ENCODE measurements at regions not wholly inside any gene's neighbourhood (a gene's known extent, or its start where the extent isn't known, plus 50 kb on each side); places are given as distances from the start of the nearest gene placed in this dataset.
"Not testable (repeated sequence)": the region's sequence is repeated elsewhere in the genome, so short reads cannot be mapped to it uniquely, and the experiment has no call there.

DNA sequence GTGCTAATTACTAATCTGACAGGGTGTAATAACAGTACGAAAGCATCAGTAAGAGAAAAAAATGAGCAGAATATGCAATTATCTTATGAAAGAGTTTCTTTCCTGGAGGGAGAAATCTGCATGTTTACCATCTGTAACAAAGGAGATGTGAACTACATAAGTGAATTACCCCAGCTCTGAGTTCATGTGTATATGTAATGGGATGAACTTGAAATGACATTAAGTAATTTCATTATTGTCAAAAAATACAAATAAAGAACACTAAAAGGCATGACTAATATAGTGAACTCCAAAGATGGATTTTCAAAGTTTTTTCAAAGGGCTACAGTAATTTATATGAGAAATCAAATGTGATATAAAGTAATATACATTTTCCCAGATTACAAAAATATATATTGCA, 944.0 kb downstream of the MAT2B start:
- no peak for DNase-seq (ENCODE audit: extremely low read depth in 1 of 11, low read depth in 9 of 11, low spot score in 4 of 11)

DNA sequence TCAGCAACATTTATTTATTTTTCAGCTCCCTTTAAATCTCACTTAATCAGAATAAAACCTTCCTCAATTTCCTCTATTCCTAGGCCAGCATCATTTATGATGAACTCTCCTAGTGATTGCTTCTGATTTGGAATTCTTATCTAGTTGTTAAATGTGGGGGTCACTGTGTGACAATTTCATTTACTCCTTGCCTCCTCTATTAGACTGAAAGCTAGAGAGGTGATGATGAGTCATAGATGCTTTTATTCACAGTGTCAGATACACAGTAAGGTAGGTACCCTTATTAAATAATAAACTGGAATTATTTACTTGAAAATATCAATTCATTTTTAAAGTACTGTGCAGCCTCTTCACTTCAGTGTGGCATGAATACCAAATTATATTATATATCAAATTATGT, 960.6 kb downstream of the MAT2B start:
- DNase-seq (ENCODE audit: extremely low read depth in 1 of 11, low read depth in 9 of 11, low spot score in 4 of 11): no peak

DNA sequence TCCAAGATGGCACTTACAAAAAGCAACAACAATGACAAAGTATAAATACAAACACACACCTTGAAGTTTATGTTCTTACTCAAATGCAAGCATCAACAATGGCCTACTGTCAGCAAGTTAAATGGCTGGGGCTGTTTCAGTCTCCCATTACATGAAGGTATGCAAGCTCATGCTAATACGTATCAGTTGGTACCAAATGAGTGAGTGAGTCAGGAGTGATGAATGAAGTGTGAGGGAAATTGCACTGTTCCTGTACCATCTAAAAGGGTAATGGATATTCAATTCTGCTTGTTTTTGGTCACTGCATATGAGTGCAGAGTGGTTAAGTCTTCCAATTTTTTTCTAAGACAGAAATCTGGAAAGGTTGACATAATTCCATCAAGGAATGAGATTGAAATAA, 964.9 kb downstream of the MAT2B start:
- no peak for DNase-seq (ENCODE audit: extremely low read depth in 1 of 11, low read depth in 9 of 11, low spot score in 4 of 11)

DNA sequence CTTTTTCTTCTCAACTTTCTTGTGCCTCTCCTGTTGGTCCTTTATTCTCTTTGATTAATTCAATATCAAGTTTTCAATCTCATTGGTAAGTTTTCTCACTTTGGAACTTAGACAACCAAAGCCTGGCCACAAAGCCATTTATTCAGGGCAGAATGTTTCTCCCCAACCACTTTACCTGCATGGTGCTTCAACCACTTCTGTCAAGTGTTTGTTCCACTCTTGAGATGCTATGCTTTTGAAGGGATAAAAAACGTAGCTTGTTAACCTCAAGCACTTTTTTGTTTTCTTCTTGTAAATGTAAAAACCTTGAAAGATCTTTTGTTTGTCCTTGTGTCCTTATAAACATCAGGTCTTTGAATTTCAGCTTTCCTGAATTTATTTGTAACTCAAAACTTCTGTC, 966.7 kb downstream of the MAT2B start:
- DNase-seq (ENCODE audit: extremely low read depth in 1 of 11, low read depth in 9 of 11, low spot score in 4 of 11): no peak

DNA sequence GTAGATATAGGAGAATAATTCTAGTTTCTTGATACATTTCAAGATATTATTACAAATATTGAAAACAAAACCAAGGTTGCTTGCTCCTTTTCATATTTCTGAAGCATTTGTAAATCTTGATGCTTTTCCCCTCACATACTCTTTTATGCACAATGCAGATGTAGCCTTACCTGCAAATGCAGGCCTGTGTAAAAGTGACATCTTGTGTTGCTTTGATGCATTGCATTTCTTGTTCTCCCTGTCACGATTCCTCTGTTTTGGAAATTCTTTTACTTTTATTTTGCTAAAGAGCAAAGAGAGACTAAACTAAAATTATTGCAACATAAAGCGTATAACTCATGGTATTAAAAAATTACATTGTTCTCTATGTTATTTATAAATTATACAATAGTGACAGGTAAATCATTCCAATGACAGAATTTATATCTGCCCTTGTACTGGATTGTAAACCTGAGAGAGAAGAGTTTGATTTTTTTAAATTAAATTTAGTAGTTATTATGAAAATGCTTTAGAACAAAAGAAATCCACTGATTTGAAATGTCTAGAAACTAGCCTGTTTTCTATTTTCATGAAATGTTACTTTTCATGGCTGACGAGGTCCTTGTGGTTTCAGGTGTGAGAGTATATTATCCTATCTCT, 970.0 kb downstream of the MAT2B start:
- DNase-seq (ENCODE audit: extremely low read depth in 1 of 11, low read depth in 9 of 11, low spot score in 4 of 11): peak in 3 of 11 donors; percentile 6 to 16 (median 14)

DNA sequence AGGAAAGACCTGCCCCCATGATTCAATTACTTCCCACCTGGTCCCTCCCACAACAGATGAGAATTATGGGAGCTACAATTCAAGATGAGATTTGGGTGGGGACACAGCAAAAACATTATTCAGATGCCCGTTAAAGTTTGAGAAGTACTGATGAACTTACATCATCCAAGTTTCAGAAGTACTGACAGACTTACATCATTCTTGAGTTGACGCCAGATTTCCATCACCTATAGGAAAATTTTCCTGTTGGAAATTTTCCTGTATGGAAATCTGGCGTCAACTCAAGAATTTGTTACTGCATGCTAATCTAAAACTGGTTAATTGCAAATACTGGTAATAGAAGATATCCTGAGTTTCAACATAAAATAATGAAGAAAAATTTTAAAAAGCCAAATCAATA, 975.9 kb downstream of the MAT2B start:
- no peak for DNase-seq (ENCODE audit: extremely low read depth in 1 of 11, low read depth in 9 of 11, low spot score in 4 of 11)

DNA sequence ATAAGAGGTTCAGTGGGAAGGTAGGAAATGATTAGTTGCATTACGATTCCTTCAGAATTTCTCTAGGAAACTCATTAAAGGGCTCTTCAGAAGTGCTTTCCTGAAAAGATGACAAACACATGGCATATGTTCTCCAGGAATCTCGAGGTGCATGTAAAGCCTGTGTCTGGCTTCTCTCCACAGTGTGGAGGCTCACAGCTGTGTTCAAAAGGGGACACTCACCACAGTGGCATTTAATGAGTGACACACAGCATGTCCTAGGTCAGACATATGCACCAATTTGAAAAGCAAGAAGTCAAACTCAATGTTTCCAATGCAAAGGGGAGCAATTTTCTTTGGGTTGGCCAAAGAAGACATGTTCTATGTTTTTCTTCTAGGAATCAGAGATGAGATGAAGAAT, 976.9 kb downstream of the MAT2B start:
- no peak for DNase-seq (ENCODE audit: extremely low read depth in 1 of 11, low read depth in 9 of 11, low spot score in 4 of 11)

DNA sequence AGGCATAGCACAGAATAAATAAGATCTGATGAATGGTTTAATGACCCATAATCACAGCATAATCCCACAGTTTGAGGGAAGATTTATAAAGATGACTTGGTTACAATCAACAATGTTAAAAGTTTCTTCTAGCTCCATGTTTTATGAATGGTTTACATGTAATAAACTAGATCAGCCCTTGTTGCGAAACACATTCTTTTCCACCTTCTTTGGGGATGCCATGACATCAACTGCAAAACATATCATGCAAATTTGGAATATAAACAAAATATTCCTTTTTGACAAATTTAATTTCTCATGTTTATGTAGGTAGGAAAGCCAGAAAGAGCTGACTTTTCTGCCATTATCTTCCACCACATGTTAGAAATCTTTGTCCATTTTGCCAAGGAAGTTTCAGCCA, 979.5 kb downstream of the MAT2B start:
- DNase-seq (ENCODE audit: extremely low read depth in 1 of 11, low read depth in 9 of 11, low spot score in 4 of 11): no peak

DNA sequence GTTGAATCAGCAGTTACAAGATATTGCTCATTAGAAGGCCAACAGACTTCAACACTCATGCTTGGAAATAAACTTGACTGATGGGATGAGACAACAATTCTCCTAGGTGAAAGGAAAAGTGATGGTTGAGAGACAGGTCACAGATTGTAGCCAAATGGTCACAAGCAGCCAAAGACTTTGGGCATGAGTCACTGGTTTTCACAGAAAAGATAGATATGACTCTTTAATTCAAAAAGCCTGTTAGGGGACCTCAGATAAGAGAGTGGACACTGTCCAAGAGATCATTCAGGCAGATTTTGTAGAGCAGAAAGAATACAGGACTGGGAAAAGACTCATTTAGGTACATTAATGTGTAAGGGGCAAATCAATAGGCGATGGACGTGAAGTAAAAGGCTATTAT, 982.5 kb downstream of the MAT2B start:
- no peak for DNase-seq (ENCODE audit: extremely low read depth in 1 of 11, low read depth in 9 of 11, low spot score in 4 of 11)

DNA sequence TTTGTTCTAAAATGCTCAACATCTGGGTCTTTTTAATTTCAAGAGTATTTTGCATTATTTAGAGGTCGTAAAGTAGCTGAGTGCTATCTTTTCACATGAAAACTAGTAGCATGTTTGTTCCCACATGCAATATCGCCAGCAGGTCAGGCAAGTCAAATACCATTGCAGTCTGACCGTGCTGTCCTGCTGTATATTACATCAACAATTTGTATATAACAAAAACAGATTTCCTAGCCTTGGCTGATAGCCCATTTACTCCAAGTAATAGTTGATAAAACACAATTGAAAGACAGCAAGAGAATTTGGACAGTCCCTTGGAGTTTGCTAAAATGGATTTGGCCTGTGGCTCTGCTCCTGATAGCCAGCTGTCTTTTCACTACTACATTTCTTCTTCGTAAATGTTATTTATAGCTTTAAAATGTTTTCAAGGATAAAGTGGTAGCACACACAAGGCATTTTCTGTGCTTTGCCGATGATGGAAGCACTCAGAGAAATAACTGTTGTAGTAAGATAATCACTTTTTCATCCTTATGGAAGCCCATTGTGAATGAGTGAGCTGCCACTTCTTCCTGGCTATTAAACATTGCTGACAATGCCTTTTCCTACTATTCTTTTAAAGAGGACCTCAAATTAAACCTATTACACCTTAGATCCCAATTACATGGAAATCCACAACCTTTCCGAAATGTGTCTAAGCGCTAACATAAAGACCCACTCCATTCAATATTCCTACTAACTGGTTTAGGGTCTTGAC, 992.1 kb downstream of the MAT2B start:
- peak in 3 of 11 donors; percentile 28 to 32 (median 29) for DNase-seq (ENCODE audit: extremely low read depth in 1 of 11, low read depth in 9 of 11, low spot score in 4 of 11)

DNA sequence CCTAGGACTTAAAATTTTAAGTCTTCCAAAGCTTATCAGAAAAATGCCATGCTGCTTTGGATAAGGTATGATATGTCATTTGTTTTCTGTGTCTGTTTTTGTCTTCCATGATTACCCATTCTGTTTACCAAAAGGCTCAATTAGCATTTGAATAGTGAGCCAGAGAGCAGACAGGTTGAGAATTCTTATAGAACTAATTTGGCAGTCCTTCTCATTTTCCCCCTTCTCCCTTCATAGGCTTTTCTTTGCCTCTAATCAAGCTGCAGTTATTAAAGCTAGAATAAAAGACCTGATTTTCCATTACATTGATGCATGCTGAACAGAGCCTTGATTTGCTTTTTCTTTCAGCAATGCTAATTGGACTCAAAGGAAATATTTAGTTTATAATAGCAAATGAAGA, 993.0 kb downstream of the MAT2B start:
- no peak for DNase-seq (ENCODE audit: extremely low read depth in 1 of 11, low read depth in 9 of 11, low spot score in 4 of 11)

DNA sequence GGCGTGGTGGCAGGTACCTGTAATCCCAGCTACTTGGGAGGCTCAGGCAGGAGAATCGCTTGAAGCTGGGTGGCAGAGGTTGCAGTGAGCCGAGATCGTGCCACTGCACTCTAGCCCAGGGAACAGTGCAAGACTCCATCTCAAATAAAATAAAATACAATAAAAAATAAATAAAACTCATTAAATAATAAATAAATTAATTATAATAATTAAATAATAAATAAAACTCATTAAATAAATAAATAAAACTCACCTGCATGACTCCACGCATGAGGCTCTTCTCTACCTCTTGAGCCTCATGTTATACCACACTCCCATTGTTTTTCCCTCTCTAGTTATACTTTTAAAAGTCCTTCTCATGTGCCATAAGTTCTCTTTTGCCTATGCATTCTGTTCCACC, 995.4 kb downstream of the MAT2B start:
- DNase-seq (ENCODE audit: extremely low read depth in 1 of 11, low read depth in 9 of 11, low spot score in 4 of 11): no peak

DNA sequence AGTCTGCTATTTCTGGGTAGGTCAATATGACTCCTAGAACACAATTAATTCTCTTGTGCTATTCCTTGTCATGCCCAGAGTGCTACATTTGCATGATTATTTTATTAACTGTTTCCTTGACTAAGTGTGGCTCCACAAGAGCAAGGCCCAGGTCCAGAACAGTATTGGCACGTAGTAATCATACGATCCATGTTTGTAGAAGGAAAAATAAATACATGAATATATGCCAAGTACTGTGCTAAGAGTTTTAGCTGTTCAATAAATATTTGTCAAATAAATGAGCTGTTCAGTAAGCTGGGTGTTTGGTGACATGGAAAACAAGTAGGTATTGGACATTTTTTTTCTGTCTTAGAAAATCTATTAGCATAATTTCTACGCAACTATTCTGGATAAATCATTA, 995.9 kb downstream of the MAT2B start:
- no peak for DNase-seq (ENCODE audit: extremely low read depth in 1 of 11, low read depth in 9 of 11, low spot score in 4 of 11)

DNA sequence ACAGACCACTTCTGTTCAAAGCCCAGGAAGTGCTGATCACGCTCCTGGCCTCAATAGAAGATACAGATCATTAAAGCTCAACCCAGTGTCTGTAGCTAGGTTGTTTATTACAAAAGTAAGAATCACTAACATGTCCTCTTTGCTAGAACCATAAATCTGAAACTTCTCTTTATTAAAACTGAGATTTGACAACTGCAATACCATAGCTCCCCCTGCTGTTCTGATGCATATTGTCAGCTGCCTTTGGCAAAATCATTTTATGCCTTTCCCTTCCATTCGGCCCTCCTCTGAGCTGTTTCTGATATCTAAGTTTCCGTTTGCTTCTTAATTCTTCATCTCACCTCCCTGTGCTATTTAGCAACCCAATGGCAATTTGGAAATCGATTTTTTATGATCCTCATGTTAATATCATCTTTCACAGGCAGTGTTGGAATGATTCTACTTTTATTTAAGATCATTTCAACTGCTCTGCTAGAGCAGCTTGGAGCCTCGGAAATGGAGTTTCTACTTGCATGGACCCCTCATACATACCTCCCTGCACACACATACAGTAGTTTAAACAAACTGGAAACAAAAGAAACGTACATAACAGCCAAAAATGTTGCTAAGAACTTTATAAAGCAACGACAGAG, 998.8 kb downstream of the MAT2B start:
- peak; percentile 31 to 68 (median 55) for DNase-seq (ENCODE audit: extremely low read depth in 1 of 11, low read depth in 9 of 11, low spot score in 4 of 11)

DNA sequence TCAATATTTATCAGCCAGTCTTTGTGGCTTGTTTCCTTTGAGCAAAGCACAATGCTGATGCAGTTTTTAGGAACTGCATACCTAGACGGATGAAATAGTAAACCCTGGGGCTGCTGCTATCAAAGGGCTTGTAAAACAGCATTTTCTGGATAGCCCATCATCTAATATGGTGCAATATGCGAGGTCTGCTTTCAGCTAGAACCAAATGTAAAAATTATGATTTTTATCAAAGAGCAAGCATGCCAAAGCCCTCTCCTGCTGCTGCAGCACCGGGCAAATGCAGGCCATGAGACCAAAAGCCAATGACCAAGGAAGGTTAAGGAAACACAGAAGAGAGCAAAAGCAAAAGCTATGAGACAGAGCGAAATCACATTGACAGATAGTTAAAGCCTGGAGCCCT, 1000.4 kb downstream of the MAT2B start:
- DNase-seq (ENCODE audit: extremely low read depth in 1 of 11, low read depth in 9 of 11, low spot score in 4 of 11): no peak

DNA sequence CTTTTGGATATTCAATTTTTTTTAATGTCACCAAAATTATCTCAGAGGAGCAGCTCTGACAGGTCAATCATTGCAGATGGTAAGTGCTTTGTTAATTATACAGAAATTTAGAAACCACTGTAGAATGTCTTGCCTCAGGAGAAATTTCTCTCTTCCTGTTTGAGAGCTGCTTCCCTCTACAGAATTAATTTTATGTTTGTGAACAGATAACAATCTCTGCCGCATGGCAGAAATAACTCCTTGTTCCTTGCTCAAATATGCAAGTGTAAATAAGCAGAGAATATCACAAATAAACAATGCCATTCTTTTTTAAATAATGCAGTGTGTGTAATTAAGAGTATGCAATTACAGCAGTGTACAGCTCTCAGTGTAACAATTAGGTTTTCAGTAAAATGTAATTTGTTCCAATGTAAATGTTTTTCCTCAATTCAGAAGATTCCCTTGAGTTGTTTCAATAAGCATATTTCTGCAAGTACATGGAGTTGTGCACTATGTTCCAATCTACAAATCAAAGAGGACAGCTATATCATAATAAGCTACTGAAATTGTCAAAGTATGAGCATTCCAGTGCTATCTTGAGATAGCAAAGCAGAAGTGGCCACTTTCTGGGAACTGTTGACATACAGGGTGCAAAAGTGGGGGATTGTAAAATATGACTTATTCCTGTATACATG, 1012.8 kb downstream of the MAT2B start:
- no peak for DNase-seq (ENCODE audit: extremely low read depth in 1 of 11, low read depth in 9 of 11, low spot score in 4 of 11)

DNA sequence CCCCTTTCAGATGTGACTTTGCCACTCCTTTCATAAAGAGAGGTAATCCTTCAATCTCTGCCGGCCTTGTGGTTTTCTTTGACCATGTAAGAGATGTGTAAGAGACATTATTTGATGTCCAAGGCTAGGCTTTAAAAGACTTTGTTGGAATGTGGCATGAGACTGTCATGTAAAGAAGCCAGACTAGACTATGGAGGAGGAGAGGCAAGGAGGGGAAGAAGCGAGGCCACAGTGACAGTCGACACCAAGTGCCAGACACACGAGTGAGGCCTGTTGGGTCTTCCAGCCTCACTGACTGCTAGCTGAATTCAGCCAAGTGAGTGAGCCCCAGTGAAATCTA, 1013.3 kb downstream of the MAT2B start:
- DNase-seq (ENCODE audit: extremely low read depth in 1 of 11, low read depth in 9 of 11, low spot score in 4 of 11): no peak

DNA sequence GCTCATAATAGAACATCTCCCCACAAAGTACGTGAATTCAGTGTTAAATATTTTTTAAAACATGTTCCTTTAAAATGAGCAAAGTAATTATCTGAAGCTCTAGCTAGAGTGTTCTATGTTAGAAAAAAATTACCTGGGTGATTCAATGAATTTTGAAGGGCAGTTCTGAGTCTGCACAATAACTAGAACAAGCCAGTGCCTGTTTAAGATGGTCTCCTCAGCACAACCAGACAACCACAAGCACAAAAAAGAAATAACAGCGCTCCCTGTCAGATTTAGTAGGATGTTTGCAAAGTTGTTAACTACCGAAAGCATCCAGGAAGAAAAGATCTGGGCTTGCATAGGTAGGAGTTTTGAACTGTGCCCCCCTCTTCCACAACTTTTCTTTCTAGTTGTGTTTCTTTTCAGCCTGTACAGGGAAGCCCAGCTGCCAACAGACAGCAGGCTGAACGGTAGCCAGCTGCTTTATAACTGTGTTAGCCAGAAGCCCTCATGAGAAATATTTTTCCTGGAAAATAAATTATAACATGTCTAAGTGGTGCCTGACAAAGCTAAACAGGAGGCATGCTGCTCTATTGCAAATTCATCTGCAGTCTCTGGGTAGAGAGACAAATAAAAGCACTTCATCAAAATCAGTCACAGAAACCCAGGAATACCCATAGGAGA, 1026.9 kb downstream of the MAT2B start:
- DNase-seq (ENCODE audit: extremely low read depth in 1 of 11, low read depth in 9 of 11, low spot score in 4 of 11): no peak

DNA sequence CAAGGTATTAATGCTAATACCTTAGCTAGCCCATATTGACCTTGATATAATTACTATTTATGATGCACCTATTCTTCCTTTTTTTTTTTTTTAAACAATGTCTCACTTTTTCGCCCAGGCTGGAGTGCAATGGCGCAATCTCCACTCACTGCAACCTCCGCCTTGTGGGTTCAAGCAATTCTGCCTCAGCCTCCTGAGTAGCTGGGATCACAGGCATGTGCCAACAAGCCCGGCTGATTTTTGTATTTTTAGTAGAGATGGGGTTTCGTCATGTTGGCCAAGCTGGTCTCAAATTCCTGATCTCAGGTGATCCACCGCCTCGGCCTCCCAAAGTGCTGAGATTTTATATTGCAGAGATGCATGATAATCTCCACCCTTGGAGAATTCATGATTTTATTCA, 1028.0 kb downstream of the MAT2B start:
- DNase-seq (ENCODE audit: extremely low read depth in 1 of 11, low read depth in 9 of 11, low spot score in 4 of 11): not testable (repeated sequence)

DNA sequence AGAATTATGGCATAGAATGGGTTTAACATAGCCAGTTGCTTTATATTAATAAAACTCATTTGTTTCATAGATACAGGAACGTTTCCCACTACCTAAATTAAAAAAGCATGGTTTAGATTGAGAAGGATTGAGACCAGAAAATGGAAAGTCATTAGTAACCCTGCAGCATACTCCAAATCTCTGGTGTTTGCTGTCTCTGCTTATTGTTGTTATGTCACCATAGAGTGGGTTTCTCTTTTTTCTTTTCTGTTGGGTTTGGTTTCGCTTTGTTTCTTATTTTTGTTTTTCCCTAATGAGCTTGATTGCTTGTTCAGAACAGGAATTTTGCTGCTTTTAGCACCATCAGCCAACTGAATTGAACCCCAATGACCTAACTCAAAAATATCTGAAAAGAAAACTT, 1034.8 kb downstream of the MAT2B start:
- DNase-seq (ENCODE audit: extremely low read depth in 1 of 11, low read depth in 9 of 11, low spot score in 4 of 11): no peak

All from renal cortex interstitium (tissue), 11 donors.